BLaER1 (cell line): ENCODE measurements at regions not wholly inside any gene's neighbourhood (a gene's known extent, or its start where the extent isn't known, plus 50 kb on each side); places are given as distances from the start of the nearest gene placed in this dataset.

Experiments used
- H3K27ac ChIP-seq: shearing (Covaris generic); formaldehyde crosslinking; 2 replicates; pipeline ENCODE4 v1.8.1; 2022
- H3K27me3 ChIP-seq: shearing (Covaris generic); formaldehyde crosslinking; 2 replicates; pipeline ENCODE4 v1.8.1; 2022
- H3K36me3 ChIP-seq: shearing (Covaris generic); formaldehyde crosslinking; 2 replicates; pipeline ENCODE4 v1.8.1; 2022
- H3K4me1 ChIP-seq: shearing (Covaris generic); formaldehyde crosslinking; 2 replicates; pipeline ENCODE4 v1.8.1; 2022
- H3K4me2 ChIP-seq: shearing (Covaris generic); formaldehyde crosslinking; 2 replicates; pipeline ENCODE4 v1.8.1; 2022
- H3K4me3 ChIP-seq: shearing (Covaris generic); formaldehyde crosslinking; 2 replicates; pipeline ENCODE4 v1.8.1; 2022
- H3K9ac ChIP-seq: shearing (Covaris generic); formaldehyde crosslinking; 2 replicates; pipeline ENCODE4 v1.8.1; 2022
- H3K9me3 ChIP-seq: shearing (Covaris generic); formaldehyde crosslinking; 2 replicates; pipeline ENCODE4 v1.8.1; 2022
- H4K20me1 ChIP-seq: shearing (Covaris generic); formaldehyde crosslinking; 2 replicates; pipeline ENCODE4 v1.8.1; 2022
- Cebpa-rat ChIP-seq: shearing (Covaris generic); IDR thresholded peaks from 2 replicates; pipeline ENCODE4 v1.8.1; 2022

DNA sequence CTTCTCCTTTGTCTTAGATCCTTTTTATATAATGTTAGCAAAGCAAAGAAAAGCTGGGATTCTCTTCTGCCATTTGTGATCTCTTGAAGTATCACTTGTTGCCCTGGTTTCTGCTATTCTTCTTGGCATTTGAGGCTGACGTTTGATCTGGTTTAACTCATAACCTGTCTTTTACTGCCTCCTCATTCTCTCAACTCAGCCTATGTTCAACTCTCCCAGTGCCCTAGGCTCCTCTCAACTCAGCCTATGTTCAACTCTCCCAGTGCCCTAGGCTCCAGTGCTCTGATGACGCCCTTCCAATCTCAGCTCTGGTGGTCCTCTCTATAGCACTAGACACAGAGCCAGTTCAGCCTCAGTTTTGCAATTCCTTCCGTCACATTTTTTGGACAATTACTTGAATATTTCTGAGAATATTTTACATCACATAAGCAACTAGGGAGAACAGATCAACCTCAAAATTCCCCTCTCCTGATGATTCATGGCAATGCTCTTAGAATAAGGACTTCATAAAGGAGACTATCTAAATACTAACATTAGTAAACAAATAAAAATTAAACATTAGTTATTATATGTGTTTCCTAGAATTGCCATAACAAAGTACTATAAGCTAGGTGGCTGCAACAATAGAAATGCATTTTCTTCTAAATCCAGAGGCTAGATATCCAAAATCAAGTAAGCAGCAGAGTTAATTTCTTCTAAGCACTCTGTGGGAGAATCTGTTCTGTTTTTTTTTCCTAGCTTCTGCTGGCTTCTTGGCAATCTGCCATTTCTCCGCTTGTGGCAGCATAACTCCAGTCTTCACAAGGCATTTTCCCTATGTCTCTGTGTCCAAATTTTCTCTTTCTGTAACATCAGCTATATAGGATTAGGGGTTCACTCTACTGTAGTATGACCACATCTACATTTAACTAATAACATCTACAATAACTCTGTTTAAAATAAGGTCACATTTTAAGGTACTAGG lies 662.1 kb upstream of the FTMT start:
- H3K4me3 ChIP-seq: no peak overlapping the region
- TF ChIP-seq Cebpa-rat: no peak
- no peak overlapping the region for H3K27ac ChIP-seq
- no peaks in the 10 kb centered on the region for H3K27me3 ChIP-seq
- H4K20me1 ChIP-seq: no peaks in the 10 kb centered on the region
- no peaks in the 10 kb centered on the region for H3K36me3 ChIP-seq
- H3K4me1 ChIP-seq: no peaks in the 10 kb centered on the region
- H3K9ac ChIP-seq: no peak overlapping the region
- no peak overlapping the region for H3K4me2 ChIP-seq
- no peaks in the 10 kb centered on the region for H3K9me3 ChIP-seq

DNA sequence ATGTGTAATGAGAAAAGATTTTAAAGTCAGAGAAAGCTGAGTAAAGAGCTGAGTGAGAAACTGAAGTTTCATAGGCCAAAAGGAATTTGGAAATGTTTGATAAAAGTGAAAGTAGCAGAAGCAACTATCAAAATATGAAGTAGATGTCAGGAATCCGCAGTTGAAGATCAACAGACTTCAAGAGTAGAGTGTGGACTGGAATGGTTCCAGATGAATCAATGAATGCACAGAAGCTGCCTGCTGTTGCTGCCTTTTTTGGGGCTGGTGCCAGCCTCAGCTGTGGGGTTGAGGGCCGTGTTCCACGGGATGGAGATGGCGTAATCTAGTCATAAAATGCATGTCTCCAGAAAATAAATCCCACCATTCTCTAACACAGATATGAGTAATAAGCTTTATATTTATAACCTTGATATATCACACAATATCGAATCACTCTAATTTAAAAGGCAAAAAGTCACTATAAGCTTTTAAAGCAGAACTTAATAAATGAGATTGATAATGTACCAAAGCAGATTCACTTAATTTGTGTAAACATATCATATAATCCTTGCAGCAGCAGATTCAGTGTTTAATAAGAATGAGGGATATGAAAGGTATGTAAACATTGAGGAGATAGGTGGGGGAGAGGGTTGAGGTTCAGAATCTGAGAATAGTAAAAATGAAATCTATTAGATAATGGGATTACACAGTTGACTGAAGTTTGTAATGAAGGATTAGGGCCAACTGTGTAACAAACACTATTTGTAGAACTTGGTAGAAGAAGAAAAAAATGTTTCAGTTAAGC lies 652.3 kb upstream of the FTMT start:
- no peak overlapping the region for H3K4me2 ChIP-seq
- no peak for TF ChIP-seq Cebpa-rat
- no peaks in the 10 kb centered on the region for H4K20me1 ChIP-seq
- H3K4me3 ChIP-seq: no peak overlapping the region
- H3K4me1 ChIP-seq: no peaks in the 10 kb centered on the region
- no peaks in the 10 kb centered on the region for H3K9me3 ChIP-seq
- no peak overlapping the region for H3K27ac ChIP-seq
- H3K27me3 ChIP-seq: no peaks in the 10 kb centered on the region
- H3K9ac ChIP-seq: no peak overlapping the region
- no peaks in the 10 kb centered on the region for H3K36me3 ChIP-seq

DNA sequence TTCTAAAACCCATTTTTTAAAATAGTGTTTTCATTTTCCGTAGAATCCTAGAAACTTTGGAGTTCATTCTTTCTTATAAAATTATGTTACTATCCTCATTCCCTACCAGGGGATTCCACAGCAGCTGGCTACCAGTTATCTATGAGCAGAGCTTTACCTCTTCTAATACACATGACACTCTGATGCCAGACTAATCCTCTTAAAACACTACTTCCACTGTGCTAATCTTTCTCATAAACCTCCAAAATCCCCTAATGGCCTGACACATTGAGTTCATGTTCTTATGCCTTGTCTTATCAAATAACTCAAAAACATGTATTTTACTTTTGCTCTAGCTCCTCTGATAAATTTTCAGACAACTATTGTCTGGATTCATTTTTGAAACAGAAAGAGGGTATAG lies 633.6 kb upstream of the FTMT start:
- Histone ChIP-seq H4K20me1 (no peaks in the 10 kb centered on the region), H3K36me3 (no peaks in the 10 kb centered on the region), H3K27ac (no peak overlapping the region), H3K27me3 (no peaks in the 10 kb centered on the region), H3K9ac (no peak overlapping the region), H3K4me2 (no peak overlapping the region), H3K4me1 (no peaks in the 10 kb centered on the region), H3K9me3 (no peaks in the 10 kb centered on the region), H3K4me3 (no peak overlapping the region)
- no peak for TF ChIP-seq Cebpa-rat

DNA sequence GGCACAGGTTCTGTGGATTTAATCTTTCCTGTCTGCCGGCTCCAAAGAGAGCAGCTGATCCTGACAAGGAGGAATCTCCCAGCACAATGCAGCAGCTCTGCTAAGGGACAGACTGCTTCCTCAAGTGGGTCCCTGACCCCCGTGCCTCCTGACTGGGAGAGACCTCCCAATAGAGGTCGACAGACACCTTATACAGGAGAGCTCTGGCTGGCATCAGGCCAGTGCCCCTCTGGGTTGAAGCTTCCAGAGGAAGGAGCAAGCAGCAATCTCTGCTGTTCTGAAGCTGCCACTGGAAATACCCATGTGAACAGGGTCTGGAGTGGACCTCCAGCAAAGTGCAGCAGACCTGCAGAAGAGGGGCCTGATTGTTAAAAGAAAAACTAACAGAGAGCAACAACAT lies 630.2 kb upstream of the FTMT start:
- no peaks in the 10 kb centered on the region for H3K36me3 ChIP-seq
- no peaks in the 10 kb centered on the region for H4K20me1 ChIP-seq
- 0 out of 2 replicates have a peak, but pooled peaks cover under 1% of the 10 kb centered on the region for H3K9me3 ChIP-seq
- no peak overlapping the region for H3K9ac ChIP-seq
- no peak overlapping the region for H3K4me2 ChIP-seq
- no peaks in the 10 kb centered on the region for H3K4me1 ChIP-seq
- no peaks in the 10 kb centered on the region for H3K27me3 ChIP-seq
- no peak overlapping the region for H3K27ac ChIP-seq
- no peak overlapping the region for H3K4me3 ChIP-seq
- no peak for TF ChIP-seq Cebpa-rat

DNA sequence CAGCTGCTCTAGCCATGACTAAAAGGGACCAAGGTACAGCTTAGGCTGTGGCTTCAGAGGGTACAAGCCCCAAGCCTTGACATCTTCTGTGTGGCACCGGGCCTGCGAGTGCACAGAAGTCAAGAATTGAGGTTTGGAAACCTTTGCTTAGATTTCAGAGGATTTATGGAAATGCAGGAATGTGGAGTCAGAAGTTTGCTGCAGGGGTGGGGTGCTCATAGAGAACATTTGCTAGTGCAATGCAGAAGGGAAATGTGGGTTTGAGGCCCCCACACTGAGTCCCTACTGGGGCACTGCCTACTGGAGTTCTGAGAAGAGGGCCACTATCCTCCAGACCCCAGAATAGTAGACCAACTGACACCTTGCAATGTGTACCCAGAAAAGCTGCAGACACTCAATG lies 624.9 kb upstream of the FTMT start:
- Histone ChIP-seq H3K36me3 (no peaks in the 10 kb centered on the region), H4K20me1 (no peaks in the 10 kb centered on the region), H3K9me3 (peaks cover 14% of the 10 kb centered on the region), H3K4me3 (no peak overlapping the region), H3K4me1 (no peaks in the 10 kb centered on the region), H3K4me2 (no peak overlapping the region), H3K27ac (no peak overlapping the region), H3K9ac (no peak overlapping the region), H3K27me3 (no peaks in the 10 kb centered on the region)
- no peak for TF ChIP-seq Cebpa-rat

DNA sequence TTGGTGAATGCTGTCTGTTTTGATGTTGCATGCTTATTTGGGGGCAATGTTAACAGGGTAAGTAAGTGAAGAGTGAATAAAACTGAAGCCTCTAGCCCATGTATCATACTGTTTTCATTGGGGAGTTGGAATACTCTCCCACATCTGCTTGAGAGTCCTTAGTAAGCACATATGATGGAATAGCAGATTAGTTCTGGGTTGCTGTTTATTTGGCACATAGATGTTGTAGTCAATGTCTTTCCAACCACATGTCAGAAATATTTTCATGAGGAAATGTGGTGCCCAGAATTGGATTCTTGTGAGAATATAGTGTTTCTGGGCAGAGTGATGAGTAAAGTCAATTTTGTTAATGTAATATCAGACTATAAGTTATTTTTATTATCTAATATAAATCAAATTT lies 611.7 kb upstream of the FTMT start:
- no peaks in the 10 kb centered on the region for H4K20me1 ChIP-seq
- no peak overlapping the region for H3K27ac ChIP-seq
- no peak overlapping the region for H3K4me3 ChIP-seq
- no peaks in the 10 kb centered on the region for H3K9me3 ChIP-seq
- H3K36me3 ChIP-seq: no peaks in the 10 kb centered on the region
- H3K4me2 ChIP-seq: no peak overlapping the region
- TF ChIP-seq Cebpa-rat: no peak
- no peaks in the 10 kb centered on the region for H3K4me1 ChIP-seq
- no peak overlapping the region for H3K9ac ChIP-seq
- no peaks in the 10 kb centered on the region for H3K27me3 ChIP-seq

DNA sequence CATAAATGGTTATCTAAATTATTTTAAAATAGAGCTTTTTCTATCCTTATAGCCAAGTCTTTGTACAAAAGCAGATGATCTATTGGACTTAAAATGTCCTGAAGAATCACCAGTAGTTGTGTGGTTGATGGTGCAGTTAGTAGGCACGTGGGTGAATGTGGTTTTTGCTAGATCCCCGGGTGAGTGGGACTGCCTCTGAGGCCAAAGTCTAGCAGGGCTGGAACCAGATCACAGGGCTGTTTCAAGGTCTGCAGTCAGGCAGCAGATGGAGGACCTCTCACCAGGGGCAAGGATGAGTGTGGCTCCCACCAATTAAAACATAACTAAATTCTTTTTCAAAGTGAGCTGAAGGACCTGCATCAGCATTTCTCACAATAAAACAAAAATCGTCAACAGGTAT lies 604.7 kb upstream of the FTMT start:
- Histone ChIP-seq H3K9me3 (no peaks in the 10 kb centered on the region), H3K36me3 (no peaks in the 10 kb centered on the region), H3K4me1 (no peaks in the 10 kb centered on the region), H3K9ac (no peak overlapping the region), H4K20me1 (no peaks in the 10 kb centered on the region), H3K27me3 (no peaks in the 10 kb centered on the region), H3K4me2 (no peak overlapping the region), H3K4me3 (no peak overlapping the region), H3K27ac (no peak overlapping the region)
- no peak for TF ChIP-seq Cebpa-rat

DNA sequence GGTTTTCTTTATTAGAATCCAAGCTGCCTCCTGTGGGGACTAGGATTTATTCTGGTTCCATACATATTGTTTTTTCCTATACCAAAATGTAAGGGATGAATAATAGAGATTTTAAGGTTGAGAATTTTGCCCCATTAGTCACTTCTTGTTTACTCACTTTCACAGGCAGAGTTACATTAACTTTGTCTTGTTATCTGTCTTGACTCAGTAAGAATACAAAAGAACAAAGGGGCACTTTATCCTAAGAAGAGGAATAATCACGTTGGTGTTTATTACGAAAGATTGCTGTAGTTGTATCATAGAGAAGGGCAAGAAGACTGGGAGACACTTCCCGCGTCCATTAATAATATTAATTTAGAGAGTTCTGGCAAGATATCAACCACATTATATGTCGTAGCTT lies 599.7 kb upstream of the FTMT start:
- H3K9ac ChIP-seq: no peak overlapping the region
- no peaks in the 10 kb centered on the region for H3K36me3 ChIP-seq
- H3K27ac ChIP-seq: no peak overlapping the region
- no peaks in the 10 kb centered on the region for H4K20me1 ChIP-seq
- H3K4me2 ChIP-seq: no peak overlapping the region
- H3K9me3 ChIP-seq: no peaks in the 10 kb centered on the region
- H3K27me3 ChIP-seq: no peaks in the 10 kb centered on the region
- H3K4me3 ChIP-seq: no peak overlapping the region
- no peaks in the 10 kb centered on the region for H3K4me1 ChIP-seq
- TF ChIP-seq Cebpa-rat: no peak

DNA sequence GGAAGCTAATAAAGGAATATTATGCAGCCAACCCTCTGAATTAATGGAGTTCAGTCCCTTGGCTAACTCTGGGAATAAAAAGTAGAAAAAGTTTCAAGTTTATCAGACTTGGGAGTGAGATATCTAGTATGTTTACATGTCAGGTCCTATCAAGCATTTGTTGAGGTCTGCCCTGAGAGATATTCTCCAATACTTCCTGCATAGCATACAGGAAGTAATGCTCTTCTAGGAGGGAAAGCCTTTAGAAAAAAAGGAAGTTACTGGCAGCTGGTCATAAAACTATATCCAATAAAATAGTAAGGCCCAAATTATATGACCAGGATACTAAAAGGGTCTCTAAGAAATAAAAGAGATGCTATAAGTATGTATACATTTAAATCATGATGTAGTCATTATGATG lies 594.1 kb upstream of the FTMT start:
- no peak for TF ChIP-seq Cebpa-rat
- H4K20me1 ChIP-seq: no peaks in the 10 kb centered on the region
- H3K27me3 ChIP-seq: no peaks in the 10 kb centered on the region
- no peaks in the 10 kb centered on the region for H3K9me3 ChIP-seq
- H3K27ac ChIP-seq: no peak overlapping the region
- H3K4me1 ChIP-seq: no peaks in the 10 kb centered on the region
- H3K36me3 ChIP-seq: no peaks in the 10 kb centered on the region
- no peak overlapping the region for H3K9ac ChIP-seq
- no peak overlapping the region for H3K4me2 ChIP-seq
- no peak overlapping the region for H3K4me3 ChIP-seq

DNA sequence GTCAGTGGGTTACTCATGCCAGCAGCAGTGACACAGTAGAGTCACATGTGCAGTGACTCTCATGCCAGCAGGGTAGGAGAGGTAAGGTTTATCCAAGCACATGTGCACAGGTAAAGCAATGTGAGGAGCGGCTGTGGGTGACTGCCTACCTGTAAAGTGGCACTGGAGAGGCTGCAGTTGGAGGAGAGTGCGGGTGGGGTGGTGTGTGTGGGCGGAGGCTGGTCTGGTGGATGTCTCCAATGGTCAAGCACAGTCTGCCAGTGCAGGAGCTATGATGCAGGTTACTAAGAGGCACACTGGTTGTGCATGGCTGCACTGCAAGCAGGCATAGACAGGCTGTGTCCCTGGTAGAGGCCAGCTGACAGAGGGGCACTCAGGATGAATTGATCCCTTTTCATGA lies 588.2 kb upstream of the FTMT start:
- no peak overlapping the region for H3K4me3 ChIP-seq
- H3K36me3 ChIP-seq: no peaks in the 10 kb centered on the region
- no peak overlapping the region for H3K9ac ChIP-seq
- H3K4me1 ChIP-seq: no peaks in the 10 kb centered on the region
- H4K20me1 ChIP-seq: no peaks in the 10 kb centered on the region
- H3K9me3 ChIP-seq: no peaks in the 10 kb centered on the region
- no peak overlapping the region for H3K4me2 ChIP-seq
- no peak for TF ChIP-seq Cebpa-rat
- H3K27ac ChIP-seq: no peak overlapping the region
- H3K27me3 ChIP-seq: no peaks in the 10 kb centered on the region
